IMR-90 (cell line): ENCODE measurements at regions not wholly inside any gene's neighbourhood (a gene's known extent, or its start where the extent isn't known, plus 50 kb on each side); places are given as distances from the start of the nearest gene placed in this dataset.

Source experiments
- ATAC-seq: fragments of 200-7000 bp; cut with Tn5 transposase; 2 replicates; pipeline ENCODE4 v1.9.1; 2020; ENCODE audit warnings: low read depth, mild to moderate bottlenecking, moderate library complexity
- BruUV-seq: library from RNA; stranded (reverse); fragments of 400-500 nt; replicated peaks from 2 replicates; lab custom pipeline; 2021; lab: Mats Ljungman, UMichigan
- CTCF ChIA-PET: fragments of 300-600 bp; formaldehyde crosslinking; extraction: SDS; loops from one replicate; lab custom pipeline; 2021; ENCODE audit warnings: antibody characterized with exemption; lab: Yijun Ruan, JAX
- POLR2A ChIA-PET: fragments of 300-600 bp; sonication (Branson Sonifier 250); formaldehyde crosslinking; loops from one replicate; lab custom pipeline; 2022; ENCODE audit warnings: antibody characterized with exemption; ENCODE audit not compliant: unreplicated experiment; lab: Charles Lee
- DNase-seq: peaks from one replicate; pipeline ENCODE4 v3.0.0; 2013
- H2AFZ ChIP-seq: replicated peaks from 2 replicates; pipeline ENCODE3; 2013; ENCODE audit warnings: low read length, mild to moderate bottlenecking; ENCODE audit not compliant: poor library complexity
- H2AK5ac ChIP-seq: 2 replicates; pipeline ENCODE4 v1.6.1; 2013; ENCODE audit warnings: low read depth, low read length, inconsistent platforms
- H2AK9ac ChIP-seq: replicated peaks from 2 replicates; pipeline ENCODE3; 2013; ENCODE audit warnings: mild to moderate bottlenecking, low read depth, low read length, moderate library complexity; ENCODE audit not compliant: poor library complexity
- H2BK120ac ChIP-seq: 2 replicates; pipeline ENCODE4 v1.6.1; 2013; ENCODE audit warnings: low read depth, low read length, inconsistent platforms
- H2BK15ac ChIP-seq: 3 replicates; pipeline ENCODE4 v1.6.1; 2013; ENCODE audit warnings: low read depth, low read length, inconsistent platforms
- H2BK20ac ChIP-seq: 2 replicates; pipeline ENCODE4 v1.6.1; 2013; ENCODE audit warnings: low read depth, mild to moderate bottlenecking, inconsistent platforms, low read length, moderate library complexity
- H2BK5ac ChIP-seq: 2 replicates; pipeline ENCODE4 v1.6.1; 2013; ENCODE audit warnings: mild to moderate bottlenecking, low read depth, low read length, inconsistent platforms; ENCODE audit not compliant: poor library complexity, severe bottlenecking
- H3K14ac ChIP-seq: replicated peaks from 2 replicates; pipeline ENCODE4 v1.6.1; 2013; ENCODE audit warnings: low read depth, low read length, inconsistent platforms
- H3K18ac ChIP-seq: 2 replicates; pipeline ENCODE4 v1.6.1; 2013; ENCODE audit warnings: low read depth, low read length, control low read depth
- H3K23ac ChIP-seq: 2 replicates; pipeline ENCODE4 v1.6.1; 2013; ENCODE audit warnings: low read depth, low read length, inconsistent platforms
- H3K27ac ChIP-seq: 2 replicates; pipeline ENCODE4 v1.5.1; 2013; ENCODE audit warnings: mild to moderate bottlenecking, control low read depth, low read length; ENCODE audit not compliant: insufficient read depth
- H3K27me3 ChIP-seq: 2 replicates; pipeline ENCODE4 v1.6.1; 2013; ENCODE audit warnings: low read length; ENCODE audit not compliant: control insufficient read depth, insufficient read depth
- H3K36me3 ChIP-seq: 2 replicates; pipeline ENCODE4 v1.6.1; 2013; ENCODE audit warnings: low read length, mixed read lengths; ENCODE audit not compliant: control insufficient read depth, insufficient read depth
- H3K4ac ChIP-seq: 2 replicates; pipeline ENCODE4 v1.6.1; 2013; ENCODE audit warnings: low read depth, low read length, inconsistent platforms
- H3K4me1 ChIP-seq: 2 replicates; pipeline ENCODE4 v1.6.1; 2013; ENCODE audit warnings: low read length, mixed read lengths; ENCODE audit not compliant: control insufficient read depth, insufficient read depth
- H3K4me2 ChIP-seq: 2 replicates; pipeline ENCODE4 v1.6.1; 2013; ENCODE audit warnings: low read depth, mild to moderate bottlenecking, control low read depth, low read length, moderate library complexity
- H3K4me3 ChIP-seq: 2 replicates; pipeline ENCODE4 v1.5.1; 2013; ENCODE audit warnings: low read depth, mild to moderate bottlenecking, control low read depth, low read length, moderate library complexity; ENCODE audit not compliant: insufficient read depth
- H3K56ac ChIP-seq: 2 replicates; pipeline ENCODE4 v1.6.1; 2013; ENCODE audit warnings: low read length, inconsistent platforms; ENCODE audit not compliant: insufficient read depth; ENCODE audit errors: extremely low read depth
- H3K79me1 ChIP-seq, 2 experiments: 2 replicates each; pipeline ENCODE4 v1.6.1; 2013; ENCODE audit warnings: low read length in 2 of 2, inconsistent platforms in 1 of 2, low read depth in 1 of 2
- H3K9ac ChIP-seq: 2 replicates; pipeline ENCODE4 v1.6.1; 2013; ENCODE audit warnings: low read depth, low read length, control low read depth
- H3K9me1 ChIP-seq: 2 replicates; pipeline ENCODE4 v1.6.1; 2013; ENCODE audit warnings: low read length, inconsistent platforms; ENCODE audit not compliant: insufficient read depth
- H3K9me3 ChIP-seq: 2 replicates; pipeline ENCODE4 v1.6.1; 2013; ENCODE audit warnings: low read length; ENCODE audit not compliant: control insufficient read depth, insufficient read depth
- H4K20me1 ChIP-seq: 2 replicates; pipeline ENCODE4 v1.6.1; 2013; ENCODE audit warnings: low read length, inconsistent platforms; ENCODE audit not compliant: insufficient read depth
- H4K5ac ChIP-seq: 2 replicates; pipeline ENCODE4 v1.6.1; 2013; ENCODE audit warnings: mild to moderate bottlenecking, low read depth, low read length, control low read depth
- H4K8ac ChIP-seq, 2 experiments: 2 replicates each; pipeline ENCODE4 v1.6.1; 2013; ENCODE audit warnings: low read depth in 2 of 2, low read length in 2 of 2, control low read depth in 1 of 2, inconsistent platforms in 1 of 2
- H4K91ac ChIP-seq: 2 replicates; pipeline ENCODE4 v1.6.1; 2013; ENCODE audit warnings: low read depth, low read length, inconsistent platforms; ENCODE audit not compliant: insufficient read depth
- BHLHE40 ChIP-seq: fragments of 150-350 bp; IDR thresholded peaks from 2 replicates; pipeline ENCODE4 v1.6.1; 2016; ENCODE audit warnings: mild to moderate bottlenecking, low read depth, low read length
- CEBPB ChIP-seq: IDR thresholded peaks from 2 replicates; pipeline ENCODE4 v1.6.1; 2012; ENCODE audit warnings: low read depth, low read length, improper control_type of control experiment
- CHD1 ChIP-seq: IDR thresholded peaks from 2 replicates; pipeline ENCODE4 v1.6.1; 2012; ENCODE audit warnings: low read depth, low read length, improper control_type of control experiment
- FOS ChIP-seq: fragments of 150-350 bp; IDR thresholded peaks from 2 replicates; pipeline ENCODE4 v1.6.1; 2016; ENCODE audit warnings: low read depth, low read length
- MAFK ChIP-seq: IDR thresholded peaks from 2 replicates; pipeline ENCODE4 v1.6.1; 2012; ENCODE audit warnings: low read depth, low read length, improper control_type of control experiment
- MAZ ChIP-seq: IDR thresholded peaks from 2 replicates; pipeline ENCODE4 v1.6.1; 2012; ENCODE audit warnings: low read depth, mild to moderate bottlenecking, low read length, improper control_type of control experiment, moderate library complexity, borderline replicate concordance
- MXI1 ChIP-seq: IDR thresholded peaks from 2 replicates; pipeline ENCODE4 v1.6.1; 2012; ENCODE audit warnings: low read depth, mild to moderate bottlenecking, low read length, moderate library complexity, borderline replicate concordance
- NFE2L2 ChIP-seq: fragments of 150-350 bp; IDR thresholded peaks from 2 replicates; pipeline ENCODE4 v1.6.1; 2016; ENCODE audit warnings: low read depth, mild to moderate bottlenecking, low read length
- POLR2A ChIP-seq: IDR thresholded peaks from 2 replicates; pipeline ENCODE4 v1.6.1; 2012; ENCODE audit warnings: mild to moderate bottlenecking, low read depth, low read length
- RAD21 ChIP-seq: IDR thresholded peaks from 2 replicates; pipeline ENCODE4 v1.6.1; 2012; ENCODE audit warnings: low read length, improper control_type of control experiment
- RCOR1 ChIP-seq: IDR thresholded peaks from 2 replicates; pipeline ENCODE4 v1.6.1; 2012; ENCODE audit warnings: mild to moderate bottlenecking, low read length, improper control_type of control experiment; ENCODE audit not compliant: insufficient replicate concordance
- RFX5 ChIP-seq: IDR thresholded peaks from 2 replicates; pipeline ENCODE4 v1.8.0; 2012; ENCODE audit warnings: low read depth, mild to moderate bottlenecking, low read length, moderate library complexity
- SMC3 ChIP-seq: fragments of 150-350 bp; IDR thresholded peaks from 2 replicates; pipeline ENCODE4 v1.6.1; 2016; ENCODE audit warnings: low read depth, mild to moderate bottlenecking, antibody characterized with exemption, low read length, moderate library complexity
- whole genome bisulfite sequencing, 2 experiments: methylation state at CpG; one replicate each; pipeline versions ENCODE4 v1.1.5 to v1.1.7; 2013; ENCODE audit warnings: missing lambda C conversion rate in 2 of 2; ENCODE audit not compliant: insufficient read length in 1 of 2; ENCODE audit errors: extremely low coverage in 2 of 2; 5-methylcytosine and 5-hydroxymethylcytosine counted together
- dilution Hi-C: fragments of 300-500 bp; cut with HindIII; formaldehyde crosslinking; loops from one replicate; pipeline ENCODE4 v1.14.3; 2018; ENCODE audit warnings: low sequenced_read_pairs; ENCODE audit not compliant: unreplicated experiment
- in situ Hi-C: fragments of 300-500 bp; cut with MboI; formaldehyde crosslinking; loops from 3 replicates; pipeline ENCODE4 v1.14.3; 2019; ENCODE audit warnings: low sequenced_read_pairs, inconsistent platforms, mixed read lengths
- intact Hi-C: fragments of 100-400 bp; cut with micrococcal nuclease; formaldehyde crosslinking; loops from 2 replicates; pipeline ENCODE4 v1.10.0; 2022
- TF ChIP-seq, protein P1 (sequence below): conservative IDR thresholded peaks from 2 replicates; pipeline ENCODE4 v1.5.1; 2012; ENCODE audit warnings: mild to moderate bottlenecking, low read depth, low read length, improper control_type of control experiment
- TF ChIP-seq, protein P2 (sequence below): fragments of 150-350 bp; IDR thresholded peaks from 2 replicates; pipeline ENCODE4 v1.6.1; 2017; ENCODE audit warnings: mild to moderate bottlenecking, antibody characterized with exemption, low read length, low read depth
- TF ChIP-seq, protein P3 (sequence below): fragments of 150-350 bp; IDR thresholded peaks from 2 replicates; pipeline ENCODE4 v1.6.1; 2016; ENCODE audit warnings: low read depth, mild to moderate bottlenecking, low read length, moderate library complexity, borderline replicate concordance

DNA sequence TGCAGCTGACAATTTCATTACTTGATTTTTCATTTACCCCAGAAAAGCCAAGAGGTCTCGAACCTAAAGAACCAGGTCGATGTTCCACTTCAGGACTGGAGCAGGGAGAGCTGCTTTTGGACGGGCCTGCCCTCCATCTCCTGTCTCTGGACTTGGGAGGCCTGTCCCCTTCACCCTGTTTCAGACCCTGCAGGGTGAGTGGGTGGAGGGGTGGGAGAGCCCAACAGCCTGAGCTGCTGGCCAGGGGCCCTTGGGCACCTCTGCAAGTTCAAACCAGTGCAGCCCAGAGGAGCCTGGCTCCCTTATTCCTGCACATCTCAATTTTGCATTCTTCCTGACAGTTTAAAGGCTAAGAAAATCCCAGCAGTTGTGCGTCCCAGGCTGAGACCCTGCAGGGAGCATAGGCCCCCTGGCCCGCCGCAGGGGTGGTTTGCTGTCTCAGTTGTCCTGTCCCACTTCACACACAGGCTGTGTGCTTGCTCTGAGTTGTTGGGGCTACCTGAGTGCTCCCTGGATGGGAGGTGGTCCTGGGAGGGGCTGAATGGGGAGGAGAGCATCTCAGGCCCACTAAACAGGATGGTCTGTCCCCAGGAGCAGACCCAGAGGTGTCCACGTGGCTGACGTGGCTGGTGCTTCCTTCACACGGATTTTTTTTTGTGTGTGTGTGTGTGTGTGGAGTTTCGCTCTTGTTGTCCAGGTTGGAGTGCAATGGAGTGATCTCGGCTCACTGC lies 443.7 kb downstream of the PTPRU start:
- no peak overlapping the region for H2BK15ac ChIP-seq
- no peak overlapping the region for H4K91ac ChIP-seq
- intact Hi-C loops = no loop called here
- H2AK9ac ChIP-seq = no peak overlapping the region
- POLR2A ChIA-PET = no interaction called here
- H3K27ac ChIP-seq = no peak overlapping the region
- H2AFZ ChIP-seq = no peak overlapping the region
- in situ Hi-C loops = no loop called here
- no peak overlapping the region for H3K9ac ChIP-seq
- H3K9me1 ChIP-seq = no peaks in the 10 kb centered on the region
- H3K4me3 ChIP-seq = no peak overlapping the region
- H3K4ac ChIP-seq = no peak overlapping the region
- no peak overlapping the region for H3K23ac ChIP-seq
- peaks cover 4% of the 10 kb centered on the region; the same call in 1 of the 2 replicates for H3K4me1 ChIP-seq
- H3K18ac ChIP-seq = no peak overlapping the region
- H3K56ac ChIP-seq = no peak overlapping the region
- H4K5ac ChIP-seq = no peak overlapping the region
- ATAC-seq = no peak
- no peaks in the 10 kb centered on the region for H3K9me3 ChIP-seq
- H3K27me3 ChIP-seq = no peaks in the 10 kb centered on the region
- H4K8ac ChIP-seq = no peak overlapping the region
- H2BK5ac ChIP-seq = no peak overlapping the region
- no peaks in the 10 kb centered on the region for H3K79me1 ChIP-seq
- BruUV-seq = no TSS peak
- dilution Hi-C loops = no loop called here
- H3K14ac ChIP-seq = no peak overlapping the region
- no peak overlapping the region for H2AK5ac ChIP-seq
- TF ChIP-seq POLR2A = no peak
- TF ChIP-seq CHD1 = no peak
- no peak for TF ChIP-seq MXI1
- no peak for TF ChIP-seq NFE2L2
- no peak for TF ChIP-seq MAZ
- TF ChIP-seq, protein P1, sequence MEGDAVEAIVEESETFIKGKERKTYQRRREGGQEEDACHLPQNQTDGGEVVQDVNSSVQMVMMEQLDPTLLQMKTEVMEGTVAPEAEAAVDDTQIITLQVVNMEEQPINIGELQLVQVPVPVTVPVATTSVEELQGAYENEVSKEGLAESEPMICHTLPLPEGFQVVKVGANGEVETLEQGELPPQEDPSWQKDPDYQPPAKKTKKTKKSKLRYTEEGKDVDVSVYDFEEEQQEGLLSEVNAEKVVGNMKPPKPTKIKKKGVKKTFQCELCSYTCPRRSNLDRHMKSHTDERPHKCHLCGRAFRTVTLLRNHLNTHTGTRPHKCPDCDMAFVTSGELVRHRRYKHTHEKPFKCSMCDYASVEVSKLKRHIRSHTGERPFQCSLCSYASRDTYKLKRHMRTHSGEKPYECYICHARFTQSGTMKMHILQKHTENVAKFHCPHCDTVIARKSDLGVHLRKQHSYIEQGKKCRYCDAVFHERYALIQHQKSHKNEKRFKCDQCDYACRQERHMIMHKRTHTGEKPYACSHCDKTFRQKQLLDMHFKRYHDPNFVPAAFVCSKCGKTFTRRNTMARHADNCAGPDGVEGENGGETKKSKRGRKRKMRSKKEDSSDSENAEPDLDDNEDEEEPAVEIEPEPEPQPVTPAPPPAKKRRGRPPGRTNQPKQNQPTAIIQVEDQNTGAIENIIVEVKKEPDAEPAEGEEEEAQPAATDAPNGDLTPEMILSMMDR = no peak
- TF ChIP-seq MAFK = no peak
- TF ChIP-seq CEBPB = no peak
- TF ChIP-seq RFX5 = no peak
- no peak for TF ChIP-seq RCOR1
- TF ChIP-seq FOS = no peak
- TF ChIP-seq BHLHE40 = no peak
- TF ChIP-seq, protein P2, sequence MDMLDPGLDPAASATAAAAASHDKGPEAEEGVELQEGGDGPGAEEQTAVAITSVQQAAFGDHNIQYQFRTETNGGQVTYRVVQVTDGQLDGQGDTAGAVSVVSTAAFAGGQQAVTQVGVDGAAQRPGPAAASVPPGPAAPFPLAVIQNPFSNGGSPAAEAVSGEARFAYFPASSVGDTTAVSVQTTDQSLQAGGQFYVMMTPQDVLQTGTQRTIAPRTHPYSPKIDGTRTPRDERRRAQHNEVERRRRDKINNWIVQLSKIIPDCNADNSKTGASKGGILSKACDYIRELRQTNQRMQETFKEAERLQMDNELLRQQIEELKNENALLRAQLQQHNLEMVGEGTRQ = no peak
- TF ChIP-seq RAD21 = no peak
- TF ChIP-seq SMC3 = no peak
- TF ChIP-seq, protein P3, sequence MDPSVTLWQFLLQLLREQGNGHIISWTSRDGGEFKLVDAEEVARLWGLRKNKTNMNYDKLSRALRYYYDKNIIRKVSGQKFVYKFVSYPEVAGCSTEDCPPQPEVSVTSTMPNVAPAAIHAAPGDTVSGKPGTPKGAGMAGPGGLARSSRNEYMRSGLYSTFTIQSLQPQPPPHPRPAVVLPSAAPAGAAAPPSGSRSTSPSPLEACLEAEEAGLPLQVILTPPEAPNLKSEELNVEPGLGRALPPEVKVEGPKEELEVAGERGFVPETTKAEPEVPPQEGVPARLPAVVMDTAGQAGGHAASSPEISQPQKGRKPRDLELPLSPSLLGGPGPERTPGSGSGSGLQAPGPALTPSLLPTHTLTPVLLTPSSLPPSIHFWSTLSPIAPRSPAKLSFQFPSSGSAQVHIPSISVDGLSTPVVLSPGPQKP = no peak
- H2BK120ac ChIP-seq = no peak overlapping the region
- DNase-seq = no peak
- H3K36me3 ChIP-seq = no peaks in the 10 kb centered on the region
- WGBS, 2 experiments = no CpG with 5 or more reads among the region's 11 CpGs
- no peaks in the 10 kb centered on the region for H4K20me1 ChIP-seq
- H3K4me2 ChIP-seq = no peak overlapping the region
- no peak overlapping the region for H2BK20ac ChIP-seq
- CTCF ChIA-PET = no interaction called here
